ENCODE measurements at regions not wholly inside any gene's neighbourhood (a gene's known extent, or its start where the extent isn't known, plus 50 kb on each side); places are given as distances from the start of the nearest gene placed in this dataset.

DNA sequence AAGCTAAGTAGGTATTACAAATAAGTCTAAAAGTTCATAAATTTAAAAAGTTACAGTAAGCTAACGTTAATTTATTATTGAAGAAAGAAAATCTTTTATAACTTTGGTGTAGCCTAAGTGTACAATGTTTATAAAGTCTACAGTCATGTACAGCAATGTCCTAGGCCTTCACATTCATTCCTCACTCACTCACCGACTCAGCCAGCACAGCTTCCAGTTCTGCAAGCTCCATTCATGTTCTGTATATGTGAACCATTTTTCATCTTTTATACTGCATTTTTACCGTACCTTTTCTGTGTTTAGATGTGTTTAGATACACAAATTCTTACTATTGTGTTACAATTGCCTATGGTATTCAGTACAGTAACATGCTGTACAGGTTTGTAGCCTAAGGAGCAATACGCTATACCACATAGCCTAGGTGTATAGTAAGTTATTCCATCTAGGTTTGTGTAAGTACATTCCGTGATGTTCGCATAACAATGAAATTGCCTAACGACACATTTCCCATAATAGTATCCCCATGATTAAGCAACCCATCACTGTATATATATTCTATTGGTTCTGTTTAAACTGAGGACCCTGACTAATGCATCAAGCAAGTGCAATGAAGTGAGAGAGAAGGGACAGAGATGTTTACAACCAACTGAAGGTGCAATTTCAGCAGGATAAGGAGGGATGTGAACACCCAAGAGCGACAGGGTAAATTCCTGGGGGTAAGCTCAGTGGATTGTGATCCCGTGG lies 88.9 kb upstream of the TRIO start:
- Histone ChIP-seq H3K36me3 (no peaks in the 10 kb centered on the region), H3K4me1 (no peaks in the 10 kb centered on the region), H3K27ac (no peak overlapping the region), H3K9me3 (no peaks in the 10 kb centered on the region), H3K27me3 (no peaks in the 10 kb centered on the region), H3K4me3 (no peak overlapping the region)
- WGBS, 2 donors, result 74 to 87% methylated on average over 9 of the region's 9 CpGs
- intact Hi-C loops (cut with DNase I), result no loop called here
- DNase-seq, result no peak
- no peak for TF ChIP-seq POLR2A (IDR thresholded peaks at IDR 0.05)
- TF ChIP-seq, protein P1, sequence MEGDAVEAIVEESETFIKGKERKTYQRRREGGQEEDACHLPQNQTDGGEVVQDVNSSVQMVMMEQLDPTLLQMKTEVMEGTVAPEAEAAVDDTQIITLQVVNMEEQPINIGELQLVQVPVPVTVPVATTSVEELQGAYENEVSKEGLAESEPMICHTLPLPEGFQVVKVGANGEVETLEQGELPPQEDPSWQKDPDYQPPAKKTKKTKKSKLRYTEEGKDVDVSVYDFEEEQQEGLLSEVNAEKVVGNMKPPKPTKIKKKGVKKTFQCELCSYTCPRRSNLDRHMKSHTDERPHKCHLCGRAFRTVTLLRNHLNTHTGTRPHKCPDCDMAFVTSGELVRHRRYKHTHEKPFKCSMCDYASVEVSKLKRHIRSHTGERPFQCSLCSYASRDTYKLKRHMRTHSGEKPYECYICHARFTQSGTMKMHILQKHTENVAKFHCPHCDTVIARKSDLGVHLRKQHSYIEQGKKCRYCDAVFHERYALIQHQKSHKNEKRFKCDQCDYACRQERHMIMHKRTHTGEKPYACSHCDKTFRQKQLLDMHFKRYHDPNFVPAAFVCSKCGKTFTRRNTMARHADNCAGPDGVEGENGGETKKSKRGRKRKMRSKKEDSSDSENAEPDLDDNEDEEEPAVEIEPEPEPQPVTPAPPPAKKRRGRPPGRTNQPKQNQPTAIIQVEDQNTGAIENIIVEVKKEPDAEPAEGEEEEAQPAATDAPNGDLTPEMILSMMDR (IDR thresholded peaks at IDR 0.05), result no peak

DNA sequence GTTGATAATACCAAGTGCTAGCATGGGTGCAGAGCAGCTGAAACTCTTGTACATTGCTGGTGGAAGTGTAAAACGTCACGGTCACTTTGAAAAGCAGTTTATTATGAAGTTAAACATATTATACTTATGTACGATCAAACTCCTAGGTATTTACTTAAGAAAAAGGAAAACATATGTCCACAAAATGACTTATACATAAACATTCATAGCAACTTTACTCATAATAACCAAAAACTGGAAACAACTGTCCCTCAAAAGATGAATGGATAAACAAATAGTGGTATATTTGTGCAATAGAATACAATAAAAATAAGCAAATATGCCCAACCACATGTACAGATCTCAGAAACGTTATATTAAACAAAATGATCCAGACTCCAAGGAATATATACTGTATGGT lies 92.3 kb upstream of the TRIO start:
- no peaks in the 10 kb centered on the region for H3K36me3 ChIP-seq
- intact Hi-C loops (cut with DNase I), result no loop called here
- H3K9me3 ChIP-seq, result no peaks in the 10 kb centered on the region
- WGBS, 2 donors, result 47 to 51% methylated on average over 4 of the region's 4 CpGs
- no peaks in the 10 kb centered on the region for H3K4me1 ChIP-seq
- H3K27me3 ChIP-seq, result no peaks in the 10 kb centered on the region
- no peak overlapping the region for H3K27ac ChIP-seq
- TF ChIP-seq, protein P1 (IDR thresholded peaks at IDR 0.05), result no peak
- no peak for TF ChIP-seq POLR2A (IDR thresholded peaks at IDR 0.05)
- no peak for DNase-seq
- H3K4me3 ChIP-seq, result no peak overlapping the region

DNA sequence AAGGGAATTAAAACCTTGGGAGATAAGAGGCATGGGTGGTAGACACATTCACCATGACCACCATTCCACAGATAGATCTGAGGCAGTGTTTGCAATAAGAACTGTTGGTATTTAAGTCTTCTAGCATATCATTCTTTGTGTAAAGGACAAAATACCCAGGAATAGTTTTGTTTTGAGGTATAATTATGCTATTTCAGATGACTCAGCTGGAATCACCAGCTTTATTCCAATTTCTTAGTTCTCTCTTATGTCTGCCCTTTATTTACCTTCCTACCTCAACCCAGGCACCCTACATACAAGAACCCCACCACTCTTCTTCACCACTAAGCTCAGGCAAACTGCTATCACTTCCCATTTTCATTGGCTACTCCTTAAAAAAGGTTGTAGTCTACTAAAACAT lies 94.7 kb upstream of the TRIO start:
- no peaks in the 10 kb centered on the region for H3K27me3 ChIP-seq
- no peak for DNase-seq
- no peak overlapping the region for H3K4me3 ChIP-seq
- no peak overlapping the region for H3K27ac ChIP-seq
- no peaks in the 10 kb centered on the region for H3K36me3 ChIP-seq
- intact Hi-C loops (cut with DNase I), result no loop called here
- peaks cover 0 to under 1% (median 0%) of the 10 kb centered on the region in 3 donors for H3K4me1 ChIP-seq
- H3K9me3 ChIP-seq, result no peaks in the 10 kb centered on the region
- no peak for TF ChIP-seq POLR2A (IDR thresholded peaks at IDR 0.05)
- TF ChIP-seq, protein P1 (IDR thresholded peaks at IDR 0.05), result no peak

DNA sequence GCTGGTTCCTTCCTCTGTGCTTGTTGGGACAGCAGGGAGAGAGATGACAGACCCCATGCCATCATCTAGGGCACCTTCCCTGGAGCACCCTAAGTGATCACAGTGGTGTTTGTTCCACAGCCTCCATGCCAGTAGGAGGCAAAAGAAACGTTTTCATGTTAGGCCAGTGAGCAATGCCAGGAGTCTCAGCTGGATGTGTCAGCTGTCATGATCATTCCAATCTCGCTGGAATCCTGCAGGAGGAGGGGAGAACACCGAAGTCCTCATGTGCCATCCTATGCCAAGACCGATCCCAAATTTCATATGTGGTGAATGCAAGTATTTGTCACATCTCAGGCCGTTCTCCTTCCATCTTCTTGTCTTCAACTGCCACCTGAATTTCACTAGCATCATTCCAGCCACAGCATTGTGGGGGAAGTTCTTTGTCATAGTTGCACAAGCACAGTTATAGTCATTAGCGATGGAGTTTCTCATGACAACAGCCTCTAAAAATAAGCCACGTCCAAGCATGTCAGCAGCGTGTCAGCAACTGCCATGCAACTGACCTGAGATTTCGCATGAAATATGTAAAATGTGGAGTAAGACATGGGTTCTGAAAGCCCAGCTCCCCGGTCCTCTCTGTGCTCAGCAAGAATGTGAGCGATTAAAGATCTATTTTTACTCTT lies 97.2 kb upstream of the DNAH5 start:
- no peak overlapping the region for H3K27ac ChIP-seq
- H3K9me3 ChIP-seq, result no peaks in the 10 kb centered on the region
- 64 to 67% methylated on average over 10 to 11 of the region's 11 CpGs for WGBS, 2 donors
- no peak overlapping the region for H3K4me3 ChIP-seq
- H3K27me3 ChIP-seq, result peaks cover 0 to 10% (median 0%) of the 10 kb centered on the region in 4 donors
- no peak for TF ChIP-seq POLR2A (IDR thresholded peaks at IDR 0.05)
- TF ChIP-seq, protein P1 (IDR thresholded peaks at IDR 0.05), result no peak
- DNase-seq, result no peak
- peaks cover 5 to 38% (median 9%) of the 10 kb centered on the region in 3 donors for H3K4me1 ChIP-seq
- intact Hi-C loops (cut with DNase I), result no loop called here
- H3K36me3 ChIP-seq, result no peaks in the 10 kb centered on the region

GRCh38 chr5:14040542-14040941 lies 96.1 kb upstream of the DNAH5 start:
- intact Hi-C loops (cut with DNase I), result no loop called here
- H3K4me1 ChIP-seq, result peaks cover 14 to 49% (median 17%) of the 10 kb centered on the region in 3 donors
- TF ChIP-seq POLR2A (IDR thresholded peaks at IDR 0.05), result no peak
- TF ChIP-seq, protein P1 (IDR thresholded peaks at IDR 0.05), result no peak
- H3K27ac ChIP-seq, result no peak overlapping the region
- H3K4me3 ChIP-seq, result no peak overlapping the region
- no peaks in the 10 kb centered on the region for H3K36me3 ChIP-seq
- peaks cover 0 to 10% (median 0%) of the 10 kb centered on the region in 4 donors for H3K27me3 ChIP-seq
- WGBS, 2 donors, result 74 to 100% methylated on average over 2 to 4 of the region's 5 CpGs
- no peak for DNase-seq
- no peaks in the 10 kb centered on the region for H3K9me3 ChIP-seq

All from esophagus squamous epithelium (tissue), 5 donors.